ENCODE measurements at regions not wholly inside any gene's neighbourhood (a gene's known extent, or its start where the extent isn't known, plus 50 kb on each side); places are given as distances from the start of the nearest gene placed in this dataset.
"Not testable (repeated sequence)": the region's sequence is repeated elsewhere in the genome, so short reads cannot be mapped to it uniquely, and the experiment has no call there.

DNA sequence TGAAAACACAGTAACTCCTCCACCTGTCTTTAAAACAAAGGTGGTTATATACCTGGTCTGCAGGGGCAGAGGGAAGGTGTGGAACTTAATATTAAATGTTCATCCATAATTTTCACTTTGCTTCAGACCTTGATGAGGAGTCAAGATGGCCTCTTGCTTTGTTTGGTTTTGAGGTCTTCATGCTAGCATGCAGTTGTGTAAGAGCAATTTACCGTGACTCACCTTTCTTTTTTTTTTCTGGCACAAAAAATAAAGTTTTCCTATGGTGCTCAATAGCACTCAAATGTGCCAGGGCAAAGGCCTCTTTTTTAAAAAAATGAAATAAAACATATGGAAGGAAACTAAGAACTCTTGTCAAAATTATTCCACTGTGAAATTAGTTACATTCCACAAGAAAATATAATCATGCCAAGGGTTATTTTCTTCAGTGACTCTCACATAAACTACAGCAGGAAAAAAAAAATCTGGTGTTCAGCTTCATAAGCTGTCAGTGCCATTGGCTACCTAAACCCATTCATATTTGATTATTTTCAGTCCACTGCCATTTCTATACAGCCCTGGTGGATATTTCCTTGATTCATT lies 128.2 kb downstream of the SLC7A11 start:
- H3K4me3 ChIP-seq (ENCODE audit: severe bottlenecking) = no peak overlapping the region
- DNase-seq (ENCODE audit: low spot score) = no peak
- H3K4me1 ChIP-seq (ENCODE audit: insufficient read depth, poor library complexity, severe bottlenecking) = peaks cover 8% of the 10 kb centered on the region
- TF ChIP-seq, protein P1, sequence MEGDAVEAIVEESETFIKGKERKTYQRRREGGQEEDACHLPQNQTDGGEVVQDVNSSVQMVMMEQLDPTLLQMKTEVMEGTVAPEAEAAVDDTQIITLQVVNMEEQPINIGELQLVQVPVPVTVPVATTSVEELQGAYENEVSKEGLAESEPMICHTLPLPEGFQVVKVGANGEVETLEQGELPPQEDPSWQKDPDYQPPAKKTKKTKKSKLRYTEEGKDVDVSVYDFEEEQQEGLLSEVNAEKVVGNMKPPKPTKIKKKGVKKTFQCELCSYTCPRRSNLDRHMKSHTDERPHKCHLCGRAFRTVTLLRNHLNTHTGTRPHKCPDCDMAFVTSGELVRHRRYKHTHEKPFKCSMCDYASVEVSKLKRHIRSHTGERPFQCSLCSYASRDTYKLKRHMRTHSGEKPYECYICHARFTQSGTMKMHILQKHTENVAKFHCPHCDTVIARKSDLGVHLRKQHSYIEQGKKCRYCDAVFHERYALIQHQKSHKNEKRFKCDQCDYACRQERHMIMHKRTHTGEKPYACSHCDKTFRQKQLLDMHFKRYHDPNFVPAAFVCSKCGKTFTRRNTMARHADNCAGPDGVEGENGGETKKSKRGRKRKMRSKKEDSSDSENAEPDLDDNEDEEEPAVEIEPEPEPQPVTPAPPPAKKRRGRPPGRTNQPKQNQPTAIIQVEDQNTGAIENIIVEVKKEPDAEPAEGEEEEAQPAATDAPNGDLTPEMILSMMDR (IDR thresholded peaks at IDR 0.05; ENCODE audit: poor library complexity, severe bottlenecking) = no peak
- no peaks in the 10 kb centered on the region for H3K9me3 ChIP-seq (ENCODE audit: severe bottlenecking)
- ATAC-seq (ENCODE audit: low read depth) = no peak
- H3K36me3 ChIP-seq (ENCODE audit: low read depth) = no peaks in the 10 kb centered on the region
- H3K27me3 ChIP-seq (ENCODE audit: insufficient read depth, poor library complexity, severe bottlenecking) = no peaks in the 10 kb centered on the region
- no peak overlapping the region for H3K27ac ChIP-seq (ENCODE audit: poor library complexity, severe bottlenecking)

DNA sequence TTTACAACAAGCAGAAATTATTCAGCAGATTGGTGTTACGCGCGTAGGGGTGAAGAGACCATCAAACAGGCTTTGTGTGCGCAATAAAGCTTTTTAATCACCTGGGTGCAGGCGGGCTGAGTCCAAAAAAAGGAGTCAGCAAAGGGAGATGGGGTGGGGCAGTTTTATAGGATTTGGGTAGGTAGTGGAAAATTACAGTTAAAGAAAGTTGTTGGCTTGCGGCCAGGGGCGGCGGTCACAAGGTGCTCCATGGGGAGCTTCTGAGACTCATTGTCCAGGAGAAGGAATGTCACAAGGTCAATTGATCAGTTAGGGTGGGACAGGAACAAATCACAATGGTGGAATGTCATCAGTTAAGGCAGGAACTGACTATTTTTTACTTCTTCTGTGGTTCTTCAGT lies 129.3 kb downstream of the SLC7A11 start:
- ATAC-seq (ENCODE audit: low read depth); DNase-seq (ENCODE audit: low spot score); H3K9me3 ChIP-seq (ENCODE audit: severe bottlenecking); H3K36me3 ChIP-seq (ENCODE audit: low read depth); H3K4me3 ChIP-seq (ENCODE audit: severe bottlenecking); H3K27ac ChIP-seq (ENCODE audit: poor library complexity, severe bottlenecking); H3K27me3 ChIP-seq (ENCODE audit: insufficient read depth, poor library complexity, severe bottlenecking); H3K4me1 ChIP-seq (ENCODE audit: insufficient read depth, poor library complexity, severe bottlenecking): not testable (repeated sequence)

DNA sequence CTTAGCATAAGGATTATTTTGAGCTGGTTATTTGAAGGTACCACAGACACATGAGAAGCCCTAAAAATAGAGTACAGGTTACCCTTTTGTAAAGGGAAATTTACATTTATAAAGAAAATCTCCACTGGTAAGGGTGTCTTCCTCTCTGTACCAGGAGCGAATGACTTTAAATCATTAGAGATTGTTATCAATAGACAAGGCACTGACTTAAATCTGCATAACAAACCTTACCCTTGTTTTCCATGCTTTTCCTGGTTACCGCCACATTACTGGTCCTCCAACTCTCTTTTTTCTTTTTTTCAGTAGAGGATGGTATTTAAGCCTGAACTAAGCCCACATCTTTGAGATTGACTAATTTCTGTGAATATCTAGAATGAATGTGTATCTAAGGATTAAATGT lies 129.8 kb downstream of the SLC7A11 start:
- Histone ChIP-seq H3K27me3 (ENCODE audit: insufficient read depth, poor library complexity, severe bottlenecking) (no peaks in the 10 kb centered on the region), H3K27ac (ENCODE audit: poor library complexity, severe bottlenecking) (no peak overlapping the region), H3K9me3 (ENCODE audit: severe bottlenecking) (no peaks in the 10 kb centered on the region), H3K4me3 (ENCODE audit: severe bottlenecking) (no peak overlapping the region), H3K36me3 (ENCODE audit: low read depth) (no peaks in the 10 kb centered on the region), H3K4me1 (ENCODE audit: insufficient read depth, poor library complexity, severe bottlenecking) (peaks cover 8% of the 10 kb centered on the region)
- TF ChIP-seq, protein P1 (IDR thresholded peaks at IDR 0.05; ENCODE audit: poor library complexity, severe bottlenecking) = no peak
- ATAC-seq (ENCODE audit: low read depth) = no peak
- no peak for DNase-seq (ENCODE audit: low spot score)

DNA sequence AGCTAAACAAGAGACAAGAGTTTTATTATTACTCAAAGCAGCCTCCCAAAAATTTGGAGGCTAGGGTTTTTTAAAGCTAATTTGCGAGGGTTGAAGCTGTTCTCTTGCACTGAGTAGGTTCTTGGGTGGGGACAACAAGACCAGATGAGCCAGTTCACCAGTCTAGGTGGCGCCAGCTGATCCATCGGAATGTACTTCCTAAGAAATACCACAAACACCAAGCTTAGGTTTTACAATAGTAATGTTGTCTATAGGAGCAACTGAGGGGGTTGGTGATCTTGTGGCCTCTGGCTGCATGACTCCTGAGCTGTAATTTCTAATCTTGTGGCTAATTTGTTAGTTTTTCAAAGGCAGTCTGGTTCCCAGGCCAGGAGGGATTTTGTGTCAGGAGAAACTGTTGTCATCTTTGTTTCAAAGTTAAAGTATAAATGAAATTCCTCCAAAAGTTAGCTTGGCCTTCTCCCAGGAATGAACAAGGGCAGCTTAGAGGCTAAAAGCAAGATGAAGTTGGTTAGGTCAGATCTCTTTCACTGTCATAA lies 130.6 kb downstream of the SLC7A11 start:
- Histone ChIP-seq H3K4me1 (ENCODE audit: insufficient read depth, poor library complexity, severe bottlenecking) (peaks cover 8% of the 10 kb centered on the region), H3K36me3 (ENCODE audit: low read depth) (no peaks in the 10 kb centered on the region), H3K4me3 (ENCODE audit: severe bottlenecking) (no peak overlapping the region), H3K27ac (ENCODE audit: poor library complexity, severe bottlenecking) (peak overlapping the region; percentile 19), H3K27me3 (ENCODE audit: insufficient read depth, poor library complexity, severe bottlenecking) (no peaks in the 10 kb centered on the region), H3K9me3 (ENCODE audit: severe bottlenecking) (no peaks in the 10 kb centered on the region)
- TF ChIP-seq, protein P1 (IDR thresholded peaks at IDR 0.05; ENCODE audit: poor library complexity, severe bottlenecking) = no peak
- DNase-seq (ENCODE audit: low spot score) = no peak
- no peak for ATAC-seq (ENCODE audit: low read depth)

DNA sequence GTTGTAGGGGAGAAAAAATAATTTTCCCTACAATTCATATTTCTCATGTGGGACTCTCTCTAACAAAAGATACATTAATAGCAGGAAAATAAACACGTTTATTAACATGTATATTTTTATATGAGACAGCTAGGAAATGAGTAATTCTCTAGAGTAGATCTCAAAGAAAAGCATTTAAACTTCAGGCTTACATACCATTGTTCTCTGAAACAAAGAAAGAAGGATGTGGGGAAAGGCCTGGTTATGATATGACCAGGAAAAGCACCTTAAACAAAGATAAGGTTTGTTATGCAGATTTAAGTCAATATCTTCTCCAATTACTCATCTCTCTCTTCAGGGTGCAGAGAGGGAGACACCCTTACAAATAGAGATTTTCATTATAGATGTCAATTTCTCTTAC lies 131.3 kb downstream of the SLC7A11 start:
- TF ChIP-seq, protein P1 (IDR thresholded peaks at IDR 0.05; ENCODE audit: poor library complexity, severe bottlenecking) = no peak
- ATAC-seq (ENCODE audit: low read depth) = peak; percentile 65
- H3K4me3 ChIP-seq (ENCODE audit: severe bottlenecking) = no peak overlapping the region
- no peaks in the 10 kb centered on the region for H3K27me3 ChIP-seq (ENCODE audit: insufficient read depth, poor library complexity, severe bottlenecking)
- DNase-seq (ENCODE audit: low spot score) = no peak
- no peaks in the 10 kb centered on the region for H3K9me3 ChIP-seq (ENCODE audit: severe bottlenecking)
- peak overlapping the region; percentile 19 for H3K27ac ChIP-seq (ENCODE audit: poor library complexity, severe bottlenecking)
- peaks cover 8% of the 10 kb centered on the region for H3K4me1 ChIP-seq (ENCODE audit: insufficient read depth, poor library complexity, severe bottlenecking)
- no peaks in the 10 kb centered on the region for H3K36me3 ChIP-seq (ENCODE audit: low read depth)

Measured in RWPE2 (cell line).